ENCODE measurements at regions not wholly inside any gene's neighbourhood (a gene's known extent, or its start where the extent isn't known, plus 50 kb on each side); places are given as distances from the start of the nearest gene placed in this dataset.

DNA sequence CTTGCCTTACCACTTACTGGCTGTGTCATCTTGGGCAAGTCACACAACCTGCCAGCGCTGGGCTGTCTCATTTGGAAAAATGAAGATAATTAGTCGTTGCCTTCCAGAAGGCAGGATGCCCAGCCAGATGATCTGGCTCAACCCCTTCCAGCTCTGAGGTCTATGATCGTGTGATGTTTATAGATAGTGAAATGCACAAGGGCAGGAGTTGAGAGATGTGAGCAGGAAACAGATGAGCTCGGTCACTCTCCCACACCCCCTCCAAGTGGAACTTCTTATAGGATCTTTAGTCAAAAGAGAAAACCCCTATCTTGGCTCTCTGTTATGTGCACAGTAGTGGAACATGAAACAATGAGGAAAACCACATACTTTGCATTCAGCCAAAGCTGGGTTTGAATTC is 336.8 kb upstream of the PPARGC1A start:
- H3K9ac ChIP-seq (ENCODE audit: low read length) = no peak overlapping the region
- no peaks in the 10 kb centered on the region for H4K20me1 ChIP-seq (ENCODE audit: low read length)
- H3K9me2 ChIP-seq (replicated peaks; ENCODE audit: low read length) = no peaks in the 10 kb centered on the region
- no peaks in the 10 kb centered on the region for H3K79me2 ChIP-seq (ENCODE audit: low read length)
- H3K27me3 ChIP-seq (ENCODE audit: low read length) = peaks cover 14% of the 10 kb centered on the region
- no TSS peak for BruUV-seq (replicated peaks)
- no peak overlapping the region for H3K4me3 ChIP-seq (ENCODE audit: low read length)
- no peak overlapping the region for H3K27ac ChIP-seq (ENCODE audit: low read length)
- ChIA-PET POLR2A (ENCODE audit: unreplicated experiment) (no interaction called here), CTCF (no interaction called here)
- H2AFZ ChIP-seq (ENCODE audit: low read length) = no peak overlapping the region
- DNase-seq (no peak), ATAC-seq (no peak)
- no peaks in the 10 kb centered on the region for H3K4me1 ChIP-seq (ENCODE audit: insufficient read depth, low read length)
- intact Hi-C loops (cut with micrococcal nuclease) = no loop called here
- H3K4me2 ChIP-seq (ENCODE audit: low read length) = no peak overlapping the region
- H3K9me3 ChIP-seq (ENCODE audit: low read length) = no peaks in the 10 kb centered on the region
- no peak for TF ChIP-seq EZH2 (IDR thresholded peaks at IDR 0.05; ENCODE audit: low read length, unreplicated experiment)
- H3F3A ChIP-seq (ENCODE audit: low read length, unreplicated experiment) = no peaks in the 10 kb centered on the region
- no peaks in the 10 kb centered on the region for H3K36me3 ChIP-seq (ENCODE audit: low read depth, low read length)

DNA sequence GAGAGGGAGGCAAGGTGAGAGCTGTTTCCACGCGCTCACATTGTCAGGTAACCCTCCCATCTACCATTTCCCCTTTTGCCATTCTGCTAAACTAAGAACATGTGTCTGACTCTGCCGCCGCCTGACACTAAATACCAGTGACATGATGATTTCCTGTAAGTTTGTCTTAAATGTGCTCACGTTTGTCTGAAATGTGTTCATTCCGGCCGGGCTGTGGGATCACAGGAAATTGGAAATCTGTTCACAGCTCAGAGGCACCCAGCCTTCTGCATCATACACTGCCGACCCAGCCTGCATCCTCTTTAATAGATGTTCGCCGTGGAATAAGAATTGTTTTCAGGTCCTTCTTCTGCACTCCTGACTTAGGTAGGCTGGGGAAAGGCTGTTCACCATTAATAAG is 336.2 kb upstream of the PPARGC1A start:
- CTCF ChIA-PET = no interaction called here
- no peak for DNase-seq
- H3K4me2 ChIP-seq (ENCODE audit: low read length) = no peak overlapping the region
- no peak overlapping the region for H3K27ac ChIP-seq (ENCODE audit: low read length)
- intact Hi-C loops (cut with micrococcal nuclease) = no loop called here
- H3K27me3 ChIP-seq (ENCODE audit: low read length) = peaks cover 14% of the 10 kb centered on the region
- no peak for ATAC-seq
- no peak overlapping the region for H3K4me3 ChIP-seq (ENCODE audit: low read length)
- H3K79me2 ChIP-seq (ENCODE audit: low read length) = no peaks in the 10 kb centered on the region
- H3F3A ChIP-seq (ENCODE audit: low read length, unreplicated experiment) = no peaks in the 10 kb centered on the region
- no TSS peak for BruUV-seq (replicated peaks)
- no peaks in the 10 kb centered on the region for H4K20me1 ChIP-seq (ENCODE audit: low read length)
- no peak overlapping the region for H3K9ac ChIP-seq (ENCODE audit: low read length)
- no peaks in the 10 kb centered on the region for H3K4me1 ChIP-seq (ENCODE audit: insufficient read depth, low read length)
- POLR2A ChIA-PET (ENCODE audit: unreplicated experiment) = interaction anchor here (0.6 kb wide), 1 partner anchor 1002 kb away, joined by 3 read pairs; no protein-coding TSS in a partner anchor
- no peaks in the 10 kb centered on the region for H3K9me2 ChIP-seq (replicated peaks; ENCODE audit: low read length)
- TF ChIP-seq, protein P1, sequence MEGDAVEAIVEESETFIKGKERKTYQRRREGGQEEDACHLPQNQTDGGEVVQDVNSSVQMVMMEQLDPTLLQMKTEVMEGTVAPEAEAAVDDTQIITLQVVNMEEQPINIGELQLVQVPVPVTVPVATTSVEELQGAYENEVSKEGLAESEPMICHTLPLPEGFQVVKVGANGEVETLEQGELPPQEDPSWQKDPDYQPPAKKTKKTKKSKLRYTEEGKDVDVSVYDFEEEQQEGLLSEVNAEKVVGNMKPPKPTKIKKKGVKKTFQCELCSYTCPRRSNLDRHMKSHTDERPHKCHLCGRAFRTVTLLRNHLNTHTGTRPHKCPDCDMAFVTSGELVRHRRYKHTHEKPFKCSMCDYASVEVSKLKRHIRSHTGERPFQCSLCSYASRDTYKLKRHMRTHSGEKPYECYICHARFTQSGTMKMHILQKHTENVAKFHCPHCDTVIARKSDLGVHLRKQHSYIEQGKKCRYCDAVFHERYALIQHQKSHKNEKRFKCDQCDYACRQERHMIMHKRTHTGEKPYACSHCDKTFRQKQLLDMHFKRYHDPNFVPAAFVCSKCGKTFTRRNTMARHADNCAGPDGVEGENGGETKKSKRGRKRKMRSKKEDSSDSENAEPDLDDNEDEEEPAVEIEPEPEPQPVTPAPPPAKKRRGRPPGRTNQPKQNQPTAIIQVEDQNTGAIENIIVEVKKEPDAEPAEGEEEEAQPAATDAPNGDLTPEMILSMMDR (conservative IDR thresholded peaks at IDR 0.05; ENCODE audit: low read depth, low read length) = no peak
- no peak for TF ChIP-seq EZH2 (IDR thresholded peaks at IDR 0.05; ENCODE audit: low read length, unreplicated experiment)
- TF ChIP-seq EZH2phosphoT487 (IDR thresholded peaks at IDR 0.05; ENCODE audit: borderline replicate concordance, low read length) = no peak
- H3K9me3 ChIP-seq (ENCODE audit: low read length) = no peaks in the 10 kb centered on the region
- H3K36me3 ChIP-seq (ENCODE audit: low read depth, low read length) = no peaks in the 10 kb centered on the region
- no peak overlapping the region for H2AFZ ChIP-seq (ENCODE audit: low read length)

DNA sequence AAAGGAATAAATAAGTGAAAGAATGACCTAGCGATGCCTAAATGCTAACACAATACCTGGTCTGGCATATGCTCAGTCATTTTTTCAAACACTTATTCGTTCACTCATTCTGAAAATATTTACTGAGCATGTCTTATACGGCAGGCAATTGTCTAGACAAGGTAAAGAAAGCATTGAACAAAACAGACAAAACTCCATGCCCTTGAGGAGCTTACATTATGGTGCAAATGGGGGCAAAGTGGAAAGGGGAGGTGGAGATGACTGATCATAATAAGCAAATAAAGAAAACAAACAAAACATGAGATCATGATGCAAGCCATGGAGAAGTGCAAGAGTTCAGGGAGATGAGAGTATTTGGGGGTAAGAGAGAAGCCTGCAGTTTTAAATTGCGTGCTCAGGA is 334.6 kb upstream of the PPARGC1A start:
- no peaks in the 10 kb centered on the region for H3K9me2 ChIP-seq (replicated peaks; ENCODE audit: low read length)
- no peaks in the 10 kb centered on the region for H4K20me1 ChIP-seq (ENCODE audit: low read length)
- BruUV-seq (replicated peaks) = no TSS peak
- H3K27ac ChIP-seq (ENCODE audit: low read length) = no peak overlapping the region
- no peak overlapping the region for H2AFZ ChIP-seq (ENCODE audit: low read length)
- no peaks in the 10 kb centered on the region for H3K79me2 ChIP-seq (ENCODE audit: low read length)
- H3K27me3 ChIP-seq (ENCODE audit: low read length) = peaks cover 14% of the 10 kb centered on the region
- no peak overlapping the region for H3K4me3 ChIP-seq (ENCODE audit: low read length)
- H3K9ac ChIP-seq (ENCODE audit: low read length) = no peak overlapping the region
- TF ChIP-seq, protein P1 (conservative IDR thresholded peaks at IDR 0.05; ENCODE audit: low read depth, low read length) = no peak
- TF ChIP-seq EZH2phosphoT487 (IDR thresholded peaks at IDR 0.05; ENCODE audit: borderline replicate concordance, low read length) = no peak
- no peak for TF ChIP-seq EZH2 (IDR thresholded peaks at IDR 0.05; ENCODE audit: low read length, unreplicated experiment)
- H3K9me3 ChIP-seq (ENCODE audit: low read length) = no peaks in the 10 kb centered on the region
- DNase-seq (no peak), ATAC-seq (no peak)
- POLR2A ChIA-PET (ENCODE audit: unreplicated experiment) = no interaction called here
- CTCF ChIA-PET = no interaction called here
- H3F3A ChIP-seq (ENCODE audit: low read length, unreplicated experiment) = no peaks in the 10 kb centered on the region
- H3K4me1 ChIP-seq (ENCODE audit: insufficient read depth, low read length) = no peaks in the 10 kb centered on the region
- no peak overlapping the region for H3K4me2 ChIP-seq (ENCODE audit: low read length)
- intact Hi-C loops (cut with micrococcal nuclease) = no loop called here
- H3K36me3 ChIP-seq (ENCODE audit: low read depth, low read length) = no peaks in the 10 kb centered on the region
